ENCODE measurements at regions not wholly inside any gene's neighbourhood (a gene's known extent, or its start where the extent isn't known, plus 50 kb on each side); places are given as distances from the start of the nearest gene placed in this dataset.

GRCh38 chr9:118325757-118326156, 621.6 kb downstream of the TLR4 start:
- ChIA-PET POLR2A (no interaction called here), CTCF (no interaction called here)
- H3K4me3 ChIP-seq = no peak overlapping the region
- DNase-seq (ENCODE audit: low read depth in 1 of 2, low spot score in 1 of 2) = no peak
- TF ChIP-seq CHD4 (IDR thresholded peaks at IDR 0.05; ENCODE audit: borderline replicate concordance) = no peak
- TF ChIP-seq RNF2 (IDR thresholded peaks at IDR 0.05; ENCODE audit: borderline replicate concordance, low read depth) = no peak
- TF ChIP-seq TFCP2L1 (CRISPR knock-in tag; IDR thresholded peaks at IDR 0.05) = no peak
- TF ChIP-seq HES2 (IDR thresholded peaks at IDR 0.05) = no peak
- TF ChIP-seq KDM5A (IDR thresholded peaks at IDR 0.05) = no peak
- TF ChIP-seq JUNB (IDR thresholded peaks at IDR 0.05) = no peak
- no peak for TF ChIP-seq ELK1 (IDR thresholded peaks at IDR 0.05; ENCODE audit: low read depth, low read length)
- no peak for TF ChIP-seq MYC (IDR thresholded peaks at IDR 0.05; ENCODE audit: borderline replicate concordance, low read length)
- WGBS (ENCODE audit: missing lambda C conversion rate) = 78% methylated on average over 2 of the region's 2 CpGs
- peaks cover 7% of the 10 kb centered on the region; the same call in 1 of the 3 replicates for H3K4me1 ChIP-seq
- no peak overlapping the region for H3K4me2 ChIP-seq
- FAIRE-seq = no peak
- ATAC-seq = no peak
- H3K27ac ChIP-seq = peak overlapping the region in 1 of 2 experiments; percentile 40; a peak in 2 of 6 replicates
- no peaks in the 10 kb centered on the region for H3K9me3 ChIP-seq

GRCh38 chr9:118326326-118326725, 622.1 kb downstream of the TLR4 start:
- DNase-seq (ENCODE audit: low read depth in 1 of 2, low spot score in 1 of 2) (no peak), ATAC-seq (no peak), FAIRE-seq (peak; percentile 32)
- Histone ChIP-seq H3K27ac (0 out of 6 replicates have a peak overlapping the region, but pooled peaks of 1 of the 2 experiments have one; percentile 16), H3K4me1 (peaks cover 13% of the 10 kb centered on the region), H3K4me3 (no peak overlapping the region), H3K4me2 (no peak overlapping the region), H3K9me3 (no peaks in the 10 kb centered on the region)
- CTCF ChIA-PET = no interaction called here
- 48% methylated on average over 5 of the region's 5 CpGs for WGBS (ENCODE audit: missing lambda C conversion rate)
- POLR2A ChIA-PET = no interaction called here
- TF ChIP-seq MAZ (IDR thresholded peaks at IDR 0.05; ENCODE audit: borderline replicate concordance, low read depth, low read length) = no peak
- TF ChIP-seq KDM5A (IDR thresholded peaks at IDR 0.05) = no peak
- TF ChIP-seq JUN (IDR thresholded peaks at IDR 0.05) = no peak
- no peak for TF ChIP-seq ESRRA (IDR thresholded peaks at IDR 0.05; ENCODE audit: borderline replicate concordance, low read length)
- no peak for TF ChIP-seq CTCF (IDR thresholded peaks at IDR 0.05)
- no peak for TF ChIP-seq ZSCAN20 (CRISPR knock-in tag; IDR thresholded peaks at IDR 0.05)
- no peak for TF ChIP-seq MAFK (IDR thresholded peaks at IDR 0.05; ENCODE audit: partially characterized antibody)

GRCh38 chr9:118330191-118330986, 626.2 kb downstream of the TLR4 start:
- WGBS (ENCODE audit: missing lambda C conversion rate) = 78% methylated on average over 10 of the region's 10 CpGs
- ChIA-PET CTCF (interaction anchor here (1.5 to 1.9 kb wide), 2 partner anchors 8 to 13 kb away, joined by 4 read pairs; no protein-coding TSS in a partner anchor), POLR2A (no interaction called here)
- no peak overlapping the region for H3K4me2 ChIP-seq
- peaks cover 38% of the 10 kb centered on the region for H3K4me1 ChIP-seq
- DNase-seq (ENCODE audit: low read depth in 1 of 2, low spot score in 1 of 2) (no peak), ATAC-seq (no peak), FAIRE-seq (no peak)
- 0 out of 3 replicates have a peak, but pooled peaks cover 3% of the 10 kb centered on the region for H3K9me3 ChIP-seq
- no peak overlapping the region for H3K4me3 ChIP-seq
- peak overlapping the region; percentile 80 to 92 for H3K27ac ChIP-seq
- no peak for TF ChIP-seq GATA3 (IDR thresholded peaks at IDR 0.05; ENCODE audit: borderline replicate concordance)
- TF ChIP-seq CBX2 (IDR thresholded peaks at IDR 0.05; ENCODE audit: borderline replicate concordance, low read depth) = no peak
- TF ChIP-seq EHF (CRISPR knock-in tag; IDR thresholded peaks at IDR 0.05) = no peak
- TF ChIP-seq RNF2 (IDR thresholded peaks at IDR 0.05; ENCODE audit: borderline replicate concordance, low read depth) = no peak
- no peak for TF ChIP-seq EP300 (IDR thresholded peaks at IDR 0.05)
- TF ChIP-seq ATOH8 (CRISPR knock-in tag; IDR thresholded peaks at IDR 0.05; ENCODE audit: low read depth) = no peak
- no peak for TF ChIP-seq HMGXB4 (CRISPR knock-in tag; IDR thresholded peaks at IDR 0.05; ENCODE audit: borderline replicate concordance)
- TF ChIP-seq MAZ (IDR thresholded peaks at IDR 0.05; ENCODE audit: borderline replicate concordance, low read depth, low read length) = no peak
- TF ChIP-seq REST (IDR thresholded peaks at IDR 0.05) = no peak
- TF ChIP-seq NR3C1 (IDR thresholded peaks at IDR 0.05) = no peak
- no peak for TF ChIP-seq KDM5A (IDR thresholded peaks at IDR 0.05)

Data from A549 (cell line).